HL-60 (cell line): ENCODE measurements at regions not wholly inside any gene's neighbourhood (a gene's known extent, or its start where the extent isn't known, plus 50 kb on each side); places are given as distances from the start of the nearest gene placed in this dataset.
A peak's percentile ranks its signal among the peaks of the same experiment; 100 is the strongest.

Source experiments
- POLR2AphosphoS5 ChIP-seq: IDR thresholded peaks from 2 replicates; pipeline ENCODE4 v1.6.1; 2012; ENCODE audit warnings: low read depth
- TF ChIP-seq, protein P1 (sequence below): IDR thresholded peaks from one replicate; pipeline ENCODE4 v1.5.1; 2011; ENCODE audit warnings: low read length, control low read depth, inconsistent platforms; ENCODE audit not compliant: insufficient read depth

DNA sequence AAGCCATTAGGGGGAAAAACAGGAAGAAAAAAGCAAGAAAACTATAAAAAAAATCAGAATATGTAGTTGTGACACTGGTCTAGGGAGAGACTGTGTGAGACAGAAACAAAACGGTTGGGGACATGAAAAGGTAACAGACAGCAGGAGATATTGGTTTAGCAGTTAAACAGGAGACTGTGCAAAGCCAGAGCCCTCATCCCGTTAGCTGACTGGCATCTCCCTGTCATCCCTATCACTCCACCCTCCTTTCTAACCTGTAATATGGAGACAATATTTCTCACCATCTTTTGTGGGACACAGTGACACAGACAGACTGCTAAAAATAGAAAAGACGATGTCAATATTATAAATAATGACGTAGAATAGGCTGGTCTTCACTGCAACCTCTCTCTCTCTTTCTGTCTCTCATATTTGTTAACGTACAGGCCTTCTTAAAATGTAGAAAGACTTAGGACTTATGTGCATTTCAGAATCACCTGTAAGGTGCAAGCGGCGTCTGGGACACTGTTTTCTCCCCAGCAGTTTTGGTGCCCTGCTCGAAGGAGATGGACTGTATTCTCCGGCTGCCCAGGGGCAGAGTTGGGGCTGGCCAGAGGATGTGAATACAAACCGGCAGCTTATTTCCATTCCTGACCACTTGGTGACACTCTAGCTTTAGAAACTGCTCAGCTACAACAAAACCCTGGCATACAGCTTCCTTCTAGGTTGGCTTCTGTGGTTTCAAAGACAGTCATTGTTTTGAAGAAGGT is 190.6 kb downstream of the MAT2B start:
- TF ChIP-seq, protein P1, sequence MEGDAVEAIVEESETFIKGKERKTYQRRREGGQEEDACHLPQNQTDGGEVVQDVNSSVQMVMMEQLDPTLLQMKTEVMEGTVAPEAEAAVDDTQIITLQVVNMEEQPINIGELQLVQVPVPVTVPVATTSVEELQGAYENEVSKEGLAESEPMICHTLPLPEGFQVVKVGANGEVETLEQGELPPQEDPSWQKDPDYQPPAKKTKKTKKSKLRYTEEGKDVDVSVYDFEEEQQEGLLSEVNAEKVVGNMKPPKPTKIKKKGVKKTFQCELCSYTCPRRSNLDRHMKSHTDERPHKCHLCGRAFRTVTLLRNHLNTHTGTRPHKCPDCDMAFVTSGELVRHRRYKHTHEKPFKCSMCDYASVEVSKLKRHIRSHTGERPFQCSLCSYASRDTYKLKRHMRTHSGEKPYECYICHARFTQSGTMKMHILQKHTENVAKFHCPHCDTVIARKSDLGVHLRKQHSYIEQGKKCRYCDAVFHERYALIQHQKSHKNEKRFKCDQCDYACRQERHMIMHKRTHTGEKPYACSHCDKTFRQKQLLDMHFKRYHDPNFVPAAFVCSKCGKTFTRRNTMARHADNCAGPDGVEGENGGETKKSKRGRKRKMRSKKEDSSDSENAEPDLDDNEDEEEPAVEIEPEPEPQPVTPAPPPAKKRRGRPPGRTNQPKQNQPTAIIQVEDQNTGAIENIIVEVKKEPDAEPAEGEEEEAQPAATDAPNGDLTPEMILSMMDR = peak; percentile 67
- no peak for TF ChIP-seq POLR2AphosphoS5
